ENCODE measurements at regions not wholly inside any gene's neighbourhood (a gene's known extent, or its start where the extent isn't known, plus 50 kb on each side); places are given as distances from the start of the nearest gene placed in this dataset.

DNA sequence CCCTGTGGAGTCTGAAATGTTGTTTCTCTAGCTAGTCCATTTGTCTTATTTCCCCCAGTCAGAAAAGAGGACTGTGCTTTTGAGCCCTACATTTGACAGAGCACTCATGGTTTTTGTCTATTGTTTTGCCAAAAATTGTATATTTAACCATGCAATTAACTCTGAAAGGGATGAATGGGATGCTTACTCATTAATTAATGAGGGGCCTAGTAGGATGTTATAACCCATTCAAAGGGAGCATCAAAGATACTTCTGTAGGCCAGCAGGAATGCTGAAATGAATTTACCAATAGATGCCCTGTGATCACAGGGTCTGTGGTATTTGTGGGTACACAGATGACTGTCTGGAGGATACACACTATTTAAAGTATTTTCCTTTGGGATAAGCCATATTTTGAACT, 147.7 kb downstream of the FCRL5 start:
- H3K9me3 ChIP-seq (ENCODE audit: control insufficient read depth, insufficient read depth, low read depth, low read length): no peaks in the 10 kb centered on the region
- ChIA-PET POLR2A (no interaction called here), CTCF (no interaction called here)
- H3K36me3 ChIP-seq (ENCODE audit: control insufficient read depth, insufficient read depth, low read length): no peaks in the 10 kb centered on the region
- H3K27ac ChIP-seq (ENCODE audit: low read length): no peak overlapping the region
- DNase-seq (ENCODE audit: low read depth, low spot score): no peak
- in situ Hi-C loops (cut with HindIII; ENCODE audit: low pct_unique_long_range_greater_than_20kb, low sequenced_read_pairs): no loop called here
- intact Hi-C loops (cut with micrococcal nuclease; ENCODE audit: unreplicated experiment): no loop called here
- no peaks in the 10 kb centered on the region for H3K4me1 ChIP-seq (ENCODE audit: control insufficient read depth, insufficient read depth, low read length)
- no peak overlapping the region for H3K4me3 ChIP-seq (ENCODE audit: low read depth in 2 of 2, low read length in 2 of 2)
- no peak for ATAC-seq
- TF ChIP-seq, protein P1, sequence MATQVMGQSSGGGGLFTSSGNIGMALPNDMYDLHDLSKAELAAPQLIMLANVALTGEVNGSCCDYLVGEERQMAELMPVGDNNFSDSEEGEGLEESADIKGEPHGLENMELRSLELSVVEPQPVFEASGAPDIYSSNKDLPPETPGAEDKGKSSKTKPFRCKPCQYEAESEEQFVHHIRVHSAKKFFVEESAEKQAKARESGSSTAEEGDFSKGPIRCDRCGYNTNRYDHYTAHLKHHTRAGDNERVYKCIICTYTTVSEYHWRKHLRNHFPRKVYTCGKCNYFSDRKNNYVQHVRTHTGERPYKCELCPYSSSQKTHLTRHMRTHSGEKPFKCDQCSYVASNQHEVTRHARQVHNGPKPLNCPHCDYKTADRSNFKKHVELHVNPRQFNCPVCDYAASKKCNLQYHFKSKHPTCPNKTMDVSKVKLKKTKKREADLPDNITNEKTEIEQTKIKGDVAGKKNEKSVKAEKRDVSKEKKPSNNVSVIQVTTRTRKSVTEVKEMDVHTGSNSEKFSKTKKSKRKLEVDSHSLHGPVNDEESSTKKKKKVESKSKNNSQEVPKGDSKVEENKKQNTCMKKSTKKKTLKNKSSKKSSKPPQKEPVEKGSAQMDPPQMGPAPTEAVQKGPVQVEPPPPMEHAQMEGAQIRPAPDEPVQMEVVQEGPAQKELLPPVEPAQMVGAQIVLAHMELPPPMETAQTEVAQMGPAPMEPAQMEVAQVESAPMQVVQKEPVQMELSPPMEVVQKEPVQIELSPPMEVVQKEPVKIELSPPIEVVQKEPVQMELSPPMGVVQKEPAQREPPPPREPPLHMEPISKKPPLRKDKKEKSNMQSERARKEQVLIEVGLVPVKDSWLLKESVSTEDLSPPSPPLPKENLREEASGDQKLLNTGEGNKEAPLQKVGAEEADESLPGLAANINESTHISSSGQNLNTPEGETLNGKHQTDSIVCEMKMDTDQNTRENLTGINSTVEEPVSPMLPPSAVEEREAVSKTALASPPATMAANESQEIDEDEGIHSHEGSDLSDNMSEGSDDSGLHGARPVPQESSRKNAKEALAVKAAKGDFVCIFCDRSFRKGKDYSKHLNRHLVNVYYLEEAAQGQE (IDR thresholded peaks at IDR 0.05; ENCODE audit: insufficient read depth in 1 of 2, low read depth in 2 of 2, low read length in 1 of 2): no peak
- TF ChIP-seq SIN3A (IDR thresholded peaks at IDR 0.05; ENCODE audit: borderline replicate concordance, insufficient read depth, low read depth, low read length) (no peak), POLR2AphosphoS5 (IDR thresholded peaks at IDR 0.05; ENCODE audit: low read depth, low read length) (no peak), TCF7L2 (IDR thresholded peaks at IDR 0.05; ENCODE audit: low read depth, low read length) (no peak)
- TF ChIP-seq, protein P2, sequence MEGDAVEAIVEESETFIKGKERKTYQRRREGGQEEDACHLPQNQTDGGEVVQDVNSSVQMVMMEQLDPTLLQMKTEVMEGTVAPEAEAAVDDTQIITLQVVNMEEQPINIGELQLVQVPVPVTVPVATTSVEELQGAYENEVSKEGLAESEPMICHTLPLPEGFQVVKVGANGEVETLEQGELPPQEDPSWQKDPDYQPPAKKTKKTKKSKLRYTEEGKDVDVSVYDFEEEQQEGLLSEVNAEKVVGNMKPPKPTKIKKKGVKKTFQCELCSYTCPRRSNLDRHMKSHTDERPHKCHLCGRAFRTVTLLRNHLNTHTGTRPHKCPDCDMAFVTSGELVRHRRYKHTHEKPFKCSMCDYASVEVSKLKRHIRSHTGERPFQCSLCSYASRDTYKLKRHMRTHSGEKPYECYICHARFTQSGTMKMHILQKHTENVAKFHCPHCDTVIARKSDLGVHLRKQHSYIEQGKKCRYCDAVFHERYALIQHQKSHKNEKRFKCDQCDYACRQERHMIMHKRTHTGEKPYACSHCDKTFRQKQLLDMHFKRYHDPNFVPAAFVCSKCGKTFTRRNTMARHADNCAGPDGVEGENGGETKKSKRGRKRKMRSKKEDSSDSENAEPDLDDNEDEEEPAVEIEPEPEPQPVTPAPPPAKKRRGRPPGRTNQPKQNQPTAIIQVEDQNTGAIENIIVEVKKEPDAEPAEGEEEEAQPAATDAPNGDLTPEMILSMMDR (IDR thresholded peaks at IDR 0.05): no peak
- no TSS peak for BruUV-seq (replicated peaks)
- H3K27me3 ChIP-seq (ENCODE audit: control insufficient read depth, insufficient read depth, low read length): no peaks in the 10 kb centered on the region; the same call in 1 of the 2 replicates

DNA sequence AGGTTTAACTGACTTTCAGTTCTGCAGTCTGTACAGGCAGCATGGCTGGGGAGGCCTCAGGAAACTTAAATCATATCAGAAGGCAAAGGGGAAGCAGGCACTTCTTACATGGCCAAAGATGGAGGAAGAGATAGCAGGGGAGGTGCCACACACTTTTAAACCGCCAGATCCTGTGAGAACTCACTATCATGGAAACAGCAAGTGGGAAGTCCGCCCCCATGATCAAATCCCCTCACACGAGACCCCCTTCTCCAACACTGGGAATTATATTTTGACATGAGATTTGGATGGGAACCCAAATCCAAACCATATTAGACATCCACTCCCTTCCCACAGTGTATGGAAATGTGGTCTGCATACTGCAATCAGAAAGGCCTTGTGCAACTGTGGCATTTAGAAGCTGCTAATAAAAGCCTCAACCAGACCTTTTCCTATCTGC, 148.2 kb downstream of the FCRL5 start:
- BruUV-seq (replicated peaks): no TSS peak
- intact Hi-C loops (cut with micrococcal nuclease; ENCODE audit: unreplicated experiment): no loop called here

More for the DNA sequence above, 148.2 kb downstream of the FCRL5 start:
- Histone ChIP-seq H3K4me3 (ENCODE audit: low read depth in 2 of 2, low read length in 2 of 2) (no peak overlapping the region), H3K9me3 (ENCODE audit: control insufficient read depth, insufficient read depth, low read depth, low read length) (no peaks in the 10 kb centered on the region), H3K27ac (ENCODE audit: low read length) (no peak overlapping the region), H3K36me3 (ENCODE audit: control insufficient read depth, insufficient read depth, low read length) (no peaks in the 10 kb centered on the region), H3K4me1 (ENCODE audit: control insufficient read depth, insufficient read depth, low read length) (no peaks in the 10 kb centered on the region), H3K27me3 (ENCODE audit: control insufficient read depth, insufficient read depth, low read length) (no peaks in the 10 kb centered on the region; the same call in 1 of the 2 replicates)
- DNase-seq (ENCODE audit: low read depth, low spot score) (no peak), ATAC-seq (no peak)
- ChIA-PET POLR2A (no interaction called here), CTCF (no interaction called here)
- TF ChIP-seq TCF7L2 (IDR thresholded peaks at IDR 0.05; ENCODE audit: low read depth, low read length) (no peak), POLR2AphosphoS5 (IDR thresholded peaks at IDR 0.05; ENCODE audit: low read depth, low read length) (no peak), SIN3A (IDR thresholded peaks at IDR 0.05; ENCODE audit: borderline replicate concordance, insufficient read depth, low read depth, low read length) (no peak)
- TF ChIP-seq, protein P1 (IDR thresholded peaks at IDR 0.05; ENCODE audit: insufficient read depth in 1 of 2, low read depth in 2 of 2, low read length in 1 of 2): no peak
- TF ChIP-seq, protein P2 (IDR thresholded peaks at IDR 0.05): no peak
- in situ Hi-C loops (cut with HindIII; ENCODE audit: low pct_unique_long_range_greater_than_20kb, low sequenced_read_pairs): no loop called here
